Mesendoderm (in vitro differentiated cells): ENCODE measurements at regions not wholly inside any gene's neighbourhood (a gene's known extent, or its start where the extent isn't known, plus 50 kb on each side); places are given as distances from the start of the nearest gene placed in this dataset.

Source experiments
- DNase-seq: peaks from one replicate; pipeline ENCODE4 v3.0.0; 2013
- H2AK5ac ChIP-seq: 2 replicates; pipeline ENCODE4 v1.6.1; 2013; ENCODE audit warnings: low read length, inconsistent platforms
- H2BK120ac ChIP-seq: 2 replicates; pipeline ENCODE4 v1.6.1; 2013; ENCODE audit warnings: low read depth, mild to moderate bottlenecking, low read length, moderate library complexity, mixed read lengths
- H2BK15ac ChIP-seq: replicated peaks from 2 replicates; pipeline ENCODE4 v1.6.1; 2013; ENCODE audit warnings: low read depth, mild to moderate bottlenecking, moderate library complexity
- H2BK5ac ChIP-seq: 2 replicates; pipeline ENCODE4 v1.6.1; 2013; ENCODE audit warnings: low read length, inconsistent platforms
- H3K18ac ChIP-seq: 2 replicates; pipeline ENCODE4 v1.6.1; 2013; ENCODE audit warnings: mild to moderate bottlenecking, low read length, mixed read lengths
- H3K23ac ChIP-seq: one replicate; pipeline ENCODE4 v1.6.1; 2013; ENCODE audit warnings: low read length
- H3K27ac ChIP-seq: 2 replicates; pipeline ENCODE4 v1.5.1; 2013; ENCODE audit warnings: low read depth, mild to moderate bottlenecking, inconsistent platforms, low read length, moderate library complexity
- H3K27me3 ChIP-seq: 2 replicates; pipeline ENCODE4 v1.6.1; 2013; ENCODE audit warnings: low read length, control low read depth, mild to moderate bottlenecking, inconsistent platforms; ENCODE audit not compliant: insufficient read depth, poor library complexity
- H3K36me3 ChIP-seq: 2 replicates; pipeline ENCODE4 v1.6.1; 2013; ENCODE audit warnings: low read length, inconsistent platforms; ENCODE audit not compliant: control insufficient read depth, insufficient read depth
- H3K4ac ChIP-seq: one replicate; pipeline ENCODE4 v1.6.1; 2013; ENCODE audit warnings: low read depth, mild to moderate bottlenecking, low read length, moderate library complexity
- H3K4me1 ChIP-seq: 2 replicates; pipeline ENCODE4 v1.6.1; 2013; ENCODE audit warnings: low read depth, low read length, inconsistent platforms; ENCODE audit not compliant: control insufficient read depth
- H3K4me2 ChIP-seq: 2 replicates; pipeline ENCODE4 v1.6.1; 2013; ENCODE audit warnings: low read length
- H3K4me3 ChIP-seq: 2 replicates; pipeline ENCODE4 v1.5.1; 2013; ENCODE audit warnings: mild to moderate bottlenecking, low read length
- H3K56ac ChIP-seq: one replicate; pipeline ENCODE4 v1.6.1; 2013; ENCODE audit warnings: low read length
- H3K79me1 ChIP-seq: 2 replicates; pipeline ENCODE4 v1.6.1; 2013; ENCODE audit warnings: low read length, inconsistent platforms
- H3K79me2 ChIP-seq: 2 replicates; pipeline ENCODE4 v1.6.1; 2013; ENCODE audit warnings: mild to moderate bottlenecking, low read length; ENCODE audit not compliant: control insufficient read depth, insufficient read depth
- H3K9ac ChIP-seq: 2 replicates; pipeline ENCODE4 v1.6.1; 2013; ENCODE audit warnings: low read length, inconsistent platforms
- H4K5ac ChIP-seq: one replicate; pipeline ENCODE4 v1.6.1; 2013; ENCODE audit warnings: low read length
- H4K8ac ChIP-seq: one replicate; pipeline ENCODE4 v1.6.1; 2013; ENCODE audit warnings: low read depth, mild to moderate bottlenecking, control low read depth, low read length, moderate library complexity
- WGBS: extraction: QIAGEN DNeasy Blood & Tissue Kit; methylation state at CpG from one replicate; pipeline ENCODE4 v1.1.7; 2013; ENCODE audit warnings: low lambda C conversion rate, missing lambda C conversion rate; ENCODE audit not compliant: insufficient coverage; ENCODE audit errors: extremely low coverage; 5-methylcytosine and 5-hydroxymethylcytosine counted together

GRCh38 chr10:11397077-11397965 lies 214.1 kb downstream of the USP6NL start:
- H3K4me3 ChIP-seq: no peak overlapping the region
- no peaks in the 10 kb centered on the region for H3K79me1 ChIP-seq
- no peak overlapping the region for H3K4ac ChIP-seq
- no peak overlapping the region for H3K27ac ChIP-seq
- H3K18ac ChIP-seq: no peak overlapping the region
- no CpG with 5 or more reads among the region's 21 CpGs for WGBS
- no peak overlapping the region for H3K9ac ChIP-seq
- no peak overlapping the region for H3K4me2 ChIP-seq
- H3K27me3 ChIP-seq: no peaks in the 10 kb centered on the region
- no peak overlapping the region for H2BK5ac ChIP-seq
- no peaks in the 10 kb centered on the region for H3K4me1 ChIP-seq
- H3K23ac ChIP-seq: no peak overlapping the region
- H2AK5ac ChIP-seq: no peak overlapping the region
- no peaks in the 10 kb centered on the region for H3K36me3 ChIP-seq
- H2BK15ac ChIP-seq: no peak overlapping the region
- H2BK120ac ChIP-seq: no peak overlapping the region
- H3K56ac ChIP-seq: no peak overlapping the region
- H4K8ac ChIP-seq: no peak overlapping the region
- no peak for DNase-seq
- H3K79me2 ChIP-seq: no peaks in the 10 kb centered on the region
- no peak overlapping the region for H4K5ac ChIP-seq

DNA sequence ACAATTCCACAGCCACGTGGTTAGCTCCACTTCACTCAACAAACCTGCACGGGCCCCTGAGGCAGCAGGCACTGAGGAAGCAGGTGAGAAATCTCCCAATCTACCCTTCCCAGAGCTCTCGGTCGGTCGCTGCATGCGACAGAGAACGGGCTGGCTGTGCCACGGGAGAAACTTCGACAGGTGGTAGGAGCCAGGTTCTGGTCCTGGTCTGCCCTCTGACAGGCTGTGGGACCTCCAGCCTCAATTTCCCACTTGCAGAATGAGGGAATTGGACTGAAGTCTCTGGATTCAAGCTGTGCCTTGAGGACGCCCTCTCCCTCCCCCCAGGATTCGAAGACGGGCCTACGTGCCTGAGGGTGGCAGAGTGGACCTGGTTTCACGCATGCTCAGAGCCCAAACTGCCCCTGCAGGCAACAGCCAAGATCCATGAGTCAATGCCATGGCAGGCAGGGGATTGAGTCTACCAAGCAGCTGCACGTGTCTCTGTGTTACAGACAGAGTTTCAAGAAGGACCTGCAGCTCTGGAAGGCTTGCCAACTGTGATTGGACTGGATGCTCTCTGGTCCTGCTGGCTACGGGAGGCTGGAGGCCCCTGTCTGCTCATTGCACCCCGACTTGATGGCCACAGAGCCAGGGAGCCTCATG lies 215.0 kb downstream of the USP6NL start:
- no peak overlapping the region for H3K18ac ChIP-seq
- no peak overlapping the region for H3K56ac ChIP-seq
- H3K79me2 ChIP-seq: no peaks in the 10 kb centered on the region
- no peak overlapping the region for H3K27ac ChIP-seq
- WGBS: no CpG with 5 or more reads among the region's 17 CpGs
- no peak overlapping the region for H3K4me2 ChIP-seq
- H3K36me3 ChIP-seq: no peaks in the 10 kb centered on the region
- no peak overlapping the region for H3K4me3 ChIP-seq
- H3K23ac ChIP-seq: no peak overlapping the region
- DNase-seq: no peak
- no peak overlapping the region for H2BK120ac ChIP-seq
- H2BK5ac ChIP-seq: no peak overlapping the region
- no peak overlapping the region for H4K8ac ChIP-seq
- no peak overlapping the region for H3K4ac ChIP-seq
- H3K4me1 ChIP-seq: no peaks in the 10 kb centered on the region
- no peak overlapping the region for H2BK15ac ChIP-seq
- H4K5ac ChIP-seq: no peak overlapping the region
- H3K9ac ChIP-seq: no peak overlapping the region
- no peaks in the 10 kb centered on the region for H3K27me3 ChIP-seq
- no peaks in the 10 kb centered on the region for H3K79me1 ChIP-seq
- H2AK5ac ChIP-seq: no peak overlapping the region

- no peak overlapping the region for H3K56ac ChIP-seq
- no peak overlapping the region for H3K23ac ChIP-seq
- H2BK5ac ChIP-seq: no peak overlapping the region
- H2BK15ac ChIP-seq: no peak overlapping the region
- no peaks in the 10 kb centered on the region for H3K79me2 ChIP-seq
- H4K5ac ChIP-seq: no peak overlapping the region
- no peak overlapping the region for H3K4me3 ChIP-seq
- no peak overlapping the region for H3K27ac ChIP-seq
- no peaks in the 10 kb centered on the region for H3K4me1 ChIP-seq
- H3K79me1 ChIP-seq: no peaks in the 10 kb centered on the region
- no peaks in the 10 kb centered on the region for H3K36me3 ChIP-seq
- no peak overlapping the region for H3K4me2 ChIP-seq
- no peak overlapping the region for H3K9ac ChIP-seq
- H4K8ac ChIP-seq: no peak overlapping the region
- no peak for DNase-seq
- no peak overlapping the region for H2BK120ac ChIP-seq
- no peak overlapping the region for H3K4ac ChIP-seq
- H3K18ac ChIP-seq: no peak overlapping the region
- no peak overlapping the region for H2AK5ac ChIP-seq
- no CpG with 5 or more reads among the region's 15 CpGs for WGBS
- H3K27me3 ChIP-seq: no peaks in the 10 kb centered on the region
Measured at GRCh38 chr10:11395581-11396310, 215.7 kb downstream of the USP6NL start.

GRCh38 chr10:11395161-11395560 lies 216.3 kb downstream of the USP6NL start:
- H3K56ac ChIP-seq: no peak overlapping the region
- no peak overlapping the region for H3K4ac ChIP-seq
- H3K4me3 ChIP-seq: no peak overlapping the region
- H4K8ac ChIP-seq: no peak overlapping the region
- H2BK5ac ChIP-seq: no peak overlapping the region
- H3K23ac ChIP-seq: no peak overlapping the region
- no peaks in the 10 kb centered on the region for H3K27me3 ChIP-seq
- DNase-seq: no peak
- no peak overlapping the region for H3K4me2 ChIP-seq
- no peak overlapping the region for H4K5ac ChIP-seq
- no peak overlapping the region for H2BK120ac ChIP-seq
- H3K9ac ChIP-seq: no peak overlapping the region
- H3K36me3 ChIP-seq: no peaks in the 10 kb centered on the region
- no peak overlapping the region for H2AK5ac ChIP-seq
- no peak overlapping the region for H3K18ac ChIP-seq
- H2BK15ac ChIP-seq: no peak overlapping the region
- H3K79me1 ChIP-seq: no peaks in the 10 kb centered on the region
- H3K27ac ChIP-seq: no peak overlapping the region
- H3K79me2 ChIP-seq: no peaks in the 10 kb centered on the region
- no CpG with 5 or more reads among the region's 2 CpGs for WGBS
- H3K4me1 ChIP-seq: no peaks in the 10 kb centered on the region

DNA sequence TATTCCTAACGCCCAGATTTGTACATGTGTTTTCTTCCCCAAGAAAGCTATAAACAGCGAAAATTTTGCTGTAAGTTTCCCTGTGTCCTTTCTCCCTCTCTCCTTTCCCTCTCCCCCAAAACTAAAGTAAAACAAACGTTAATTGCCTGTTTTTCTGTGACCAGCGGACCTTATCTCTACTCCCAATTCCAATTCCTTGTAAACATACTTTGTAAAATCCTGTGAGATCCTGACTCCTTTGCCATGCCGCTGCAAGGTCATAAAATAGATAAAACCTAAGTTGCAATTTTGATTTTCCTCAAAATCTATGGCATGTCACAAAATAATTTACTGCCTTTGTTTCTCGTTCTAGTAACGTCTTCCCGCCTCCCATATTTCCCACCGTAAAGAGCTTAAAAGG lies 217.6 kb downstream of the USP6NL start:
- WGBS: no CpG with 5 or more reads among the region's 9 CpGs
- Histone ChIP-seq H2BK5ac (no peak overlapping the region), H3K27ac (no peak overlapping the region)

More for the DNA sequence above, 217.6 kb downstream of the USP6NL start:
- no peak overlapping the region for H4K5ac ChIP-seq
- no peak overlapping the region for H2BK120ac ChIP-seq
- H3K9ac ChIP-seq: no peak overlapping the region
- H3K4ac ChIP-seq: no peak overlapping the region
- H3K79me1 ChIP-seq: no peaks in the 10 kb centered on the region
- no peak overlapping the region for H2AK5ac ChIP-seq
- no peak overlapping the region for H4K8ac ChIP-seq
- no peaks in the 10 kb centered on the region for H3K27me3 ChIP-seq
- H3K18ac ChIP-seq: no peak overlapping the region
- H3K36me3 ChIP-seq: no peaks in the 10 kb centered on the region
- H2BK15ac ChIP-seq: no peak overlapping the region
- no peak overlapping the region for H3K23ac ChIP-seq
- DNase-seq: no peak
- H3K4me1 ChIP-seq: no peaks in the 10 kb centered on the region
- H3K79me2 ChIP-seq: no peaks in the 10 kb centered on the region
- H3K56ac ChIP-seq: no peak overlapping the region
- no peak overlapping the region for H3K4me2 ChIP-seq
- H3K4me3 ChIP-seq: no peak overlapping the region
